Endodermal cell (in vitro differentiated cells): ENCODE measurements at regions not wholly inside any gene's neighbourhood (a gene's known extent, or its start where the extent isn't known, plus 50 kb on each side); places are given as distances from the start of the nearest gene placed in this dataset.

Source experiments
- DNase-seq: peaks from one replicate; pipeline ENCODE4 v3.0.0-alpha.2; 2017
- H3K27ac ChIP-seq: 2 replicates; pipeline ENCODE4 v1.5.1; 2013; ENCODE audit warnings: mild to moderate bottlenecking, low read depth, low read length, moderate library complexity
- H3K27me3 ChIP-seq: 2 replicates; pipeline ENCODE4 v1.6.1; 2013; ENCODE audit warnings: mild to moderate bottlenecking, low read length, moderate library complexity; ENCODE audit not compliant: insufficient read depth, control insufficient read depth, poor library complexity, severe bottlenecking
- H3K36me3 ChIP-seq: 2 replicates; pipeline ENCODE4 v1.7.0; 2013; ENCODE audit warnings: mild to moderate bottlenecking, low read length, moderate library complexity; ENCODE audit not compliant: control insufficient read depth, insufficient read depth
- H3K4me1 ChIP-seq: one replicate; pipeline ENCODE4 v1.7.0; 2013; ENCODE audit warnings: low read length; ENCODE audit not compliant: control insufficient read depth, insufficient read depth
- H3K4me3 ChIP-seq: 2 replicates; pipeline ENCODE4 v1.5.1; 2013; ENCODE audit warnings: mild to moderate bottlenecking, low read length, moderate library complexity
- H3K9ac ChIP-seq: 2 replicates; pipeline ENCODE4 v1.6.1; 2013; ENCODE audit warnings: mild to moderate bottlenecking, low read length, moderate library complexity; ENCODE audit not compliant: poor library complexity, severe bottlenecking; ENCODE audit errors: extremely low read depth
- H3K9me3 ChIP-seq: 2 replicates; pipeline ENCODE4 v1.6.1; 2013; ENCODE audit warnings: mild to moderate bottlenecking, low read length, moderate library complexity; ENCODE audit not compliant: control insufficient read depth
- H3K27ac Mint-ChIP-seq: 2 replicates; pipeline ENCODE4 v1.8.0; 2020; ENCODE audit warnings: mixed read lengths
- H3K27me3 Mint-ChIP-seq: 2 replicates; pipeline ENCODE4 v1.8.0; 2021; ENCODE audit warnings: mild to moderate bottlenecking, mixed read lengths; ENCODE audit not compliant: insufficient read depth
- H3K36me3 Mint-ChIP-seq: 2 replicates; pipeline ENCODE4 v1.8.0; 2020; ENCODE audit warnings: low read depth, mixed read lengths
- H3K4me1 Mint-ChIP-seq: 2 replicates; pipeline ENCODE4 v1.8.0; 2020; ENCODE audit warnings: mixed read lengths
- H3K4me3 Mint-ChIP-seq: 2 replicates; pipeline ENCODE4 v1.8.0; 2020; ENCODE audit warnings: mild to moderate bottlenecking, moderate library complexity, mixed read lengths
- H3K9me3 Mint-ChIP-seq: 2 replicates; pipeline ENCODE4 v1.8.0; 2020; ENCODE audit warnings: mild to moderate bottlenecking, mixed read lengths
- WGBS, 2 experiments: methylation state at CpG; one replicate each; pipeline versions ENCODE4 v1.1.5 to v1.1.7; 2013; ENCODE audit warnings: missing lambda C conversion rate in 2 of 2, mixed read lengths in 1 of 2; ENCODE audit not compliant: insufficient coverage in 1 of 2, insufficient read length in 1 of 2; 5-methylcytosine and 5-hydroxymethylcytosine counted together
- TF ChIP-seq, protein P1 (sequence below): fragments of 200-600 bp; sonication (generic); conservative IDR thresholded peaks from 2 replicates; pipeline ENCODE4 v1.5.0; 2021; ENCODE audit warnings: antibody characterized with exemption, mild to moderate bottlenecking

DNA sequence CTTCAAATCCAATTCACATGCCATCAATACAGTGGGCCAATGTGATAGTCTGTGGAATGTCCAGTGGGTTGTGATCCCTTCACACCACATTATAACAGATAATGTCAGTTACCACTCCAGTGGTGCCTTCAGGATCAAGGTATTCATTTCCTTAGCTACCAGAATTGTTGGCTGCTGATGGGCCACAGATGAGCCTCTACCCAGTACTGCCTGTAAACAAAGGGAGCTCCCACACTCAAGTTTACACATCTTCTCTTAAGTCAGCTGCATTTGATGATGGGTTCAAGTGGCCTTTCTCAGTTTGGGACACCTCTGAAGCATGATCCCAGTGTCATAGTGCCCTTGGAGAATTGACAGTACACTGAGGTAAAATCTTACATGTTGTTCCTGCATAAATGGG lies 477.0 kb upstream of the CD180 start:
- H3K27ac ChIP-seq: no peak overlapping the region
- TF ChIP-seq, protein P1, sequence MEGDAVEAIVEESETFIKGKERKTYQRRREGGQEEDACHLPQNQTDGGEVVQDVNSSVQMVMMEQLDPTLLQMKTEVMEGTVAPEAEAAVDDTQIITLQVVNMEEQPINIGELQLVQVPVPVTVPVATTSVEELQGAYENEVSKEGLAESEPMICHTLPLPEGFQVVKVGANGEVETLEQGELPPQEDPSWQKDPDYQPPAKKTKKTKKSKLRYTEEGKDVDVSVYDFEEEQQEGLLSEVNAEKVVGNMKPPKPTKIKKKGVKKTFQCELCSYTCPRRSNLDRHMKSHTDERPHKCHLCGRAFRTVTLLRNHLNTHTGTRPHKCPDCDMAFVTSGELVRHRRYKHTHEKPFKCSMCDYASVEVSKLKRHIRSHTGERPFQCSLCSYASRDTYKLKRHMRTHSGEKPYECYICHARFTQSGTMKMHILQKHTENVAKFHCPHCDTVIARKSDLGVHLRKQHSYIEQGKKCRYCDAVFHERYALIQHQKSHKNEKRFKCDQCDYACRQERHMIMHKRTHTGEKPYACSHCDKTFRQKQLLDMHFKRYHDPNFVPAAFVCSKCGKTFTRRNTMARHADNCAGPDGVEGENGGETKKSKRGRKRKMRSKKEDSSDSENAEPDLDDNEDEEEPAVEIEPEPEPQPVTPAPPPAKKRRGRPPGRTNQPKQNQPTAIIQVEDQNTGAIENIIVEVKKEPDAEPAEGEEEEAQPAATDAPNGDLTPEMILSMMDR: no peak
- H3K27ac Mint-ChIP-seq: no peak overlapping the region

DNA sequence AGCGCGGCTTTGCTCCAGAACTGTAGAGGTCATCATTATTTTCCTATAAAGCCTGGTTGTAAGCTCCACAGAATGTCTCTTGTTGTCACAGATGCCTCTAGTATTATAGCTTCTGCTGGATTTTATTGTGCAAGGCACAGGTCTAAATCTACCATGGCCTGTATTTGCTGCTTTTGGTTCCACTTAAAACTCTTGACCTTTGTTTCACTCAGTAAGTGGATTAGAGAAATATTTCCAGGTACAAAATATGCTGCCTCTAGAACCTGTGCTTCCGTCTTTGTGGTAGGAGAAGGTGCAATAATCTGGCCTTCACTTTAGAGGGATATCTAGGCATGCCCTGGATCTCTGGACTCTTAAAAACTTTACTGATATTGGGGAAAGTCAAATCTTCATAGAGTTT lies 476.6 kb upstream of the CD180 start:
- peaks cover 5% of the 10 kb centered on the region for H3K9me3 Mint-ChIP-seq
- no peaks in the 10 kb centered on the region for H3K9me3 ChIP-seq
- no peaks in the 10 kb centered on the region for H3K36me3 Mint-ChIP-seq
- H3K4me3 ChIP-seq: no peak overlapping the region
- DNase-seq: no peak
- WGBS, 2 experiments: 96 to 97% methylated on average over 3 of the region's 3 CpGs
- TF ChIP-seq, protein P1: no peak
- H3K4me1 ChIP-seq: no peaks in the 10 kb centered on the region
- H3K27ac ChIP-seq: no peak overlapping the region
- no peak overlapping the region for H3K27ac Mint-ChIP-seq
- H3K4me1 Mint-ChIP-seq: no peaks in the 10 kb centered on the region
- H3K9ac ChIP-seq: no peak overlapping the region
- H3K4me3 Mint-ChIP-seq: no peak overlapping the region
- no peaks in the 10 kb centered on the region for H3K36me3 ChIP-seq
- H3K27me3 ChIP-seq: no peaks in the 10 kb centered on the region
- H3K27me3 Mint-ChIP-seq: no peaks in the 10 kb centered on the region

More for the DNA sequence above, 477.0 kb upstream of the CD180 start:
- Histone ChIP-seq H3K4me3 (no peak overlapping the region), H3K9ac (no peak overlapping the region), H3K27me3 (no peaks in the 10 kb centered on the region), H3K4me1 (no peaks in the 10 kb centered on the region), H3K9me3 (no peaks in the 10 kb centered on the region), H3K36me3 (no peaks in the 10 kb centered on the region)
- Mint-ChIP-seq H3K4me3 (no peak overlapping the region), H3K4me1 (no peaks in the 10 kb centered on the region), H3K9me3 (peaks cover under 1% of the 10 kb centered on the region), H3K36me3 (no peaks in the 10 kb centered on the region), H3K27me3 (no peaks in the 10 kb centered on the region)
- DNase-seq: no peak

DNA sequence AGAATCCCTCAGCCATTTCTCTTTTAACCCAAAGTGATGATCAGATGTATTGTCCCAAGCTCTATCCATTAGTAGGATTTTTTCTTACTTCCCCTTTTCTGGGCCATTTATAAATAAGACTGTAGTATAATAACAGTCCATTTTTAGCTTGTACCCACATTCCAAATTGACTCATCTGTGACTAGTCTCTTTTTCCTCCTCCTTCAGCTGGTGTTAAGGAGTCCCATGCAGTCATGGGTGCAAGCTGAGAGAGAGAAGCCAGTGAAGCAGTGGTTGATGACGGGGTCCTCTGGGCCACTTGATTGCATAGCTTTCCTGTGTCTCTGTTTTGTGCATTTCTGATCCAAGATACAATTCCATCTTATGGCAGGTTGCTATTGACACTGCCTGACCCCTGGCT lies 476.0 kb upstream of the CD180 start:
- no peaks in the 10 kb centered on the region for H3K4me1 ChIP-seq
- H3K9me3 ChIP-seq: peaks cover 2% of the 10 kb centered on the region
- no peaks in the 10 kb centered on the region for H3K27me3 Mint-ChIP-seq
- WGBS, 2 experiments: 89% methylated on average over 1 of the region's 1 CpG; no CpG with 5 or more reads in 1 of the 2 experiments
- no peak overlapping the region for H3K4me3 Mint-ChIP-seq
- H3K36me3 Mint-ChIP-seq: no peaks in the 10 kb centered on the region
- peaks cover 10% of the 10 kb centered on the region for H3K9me3 Mint-ChIP-seq
- TF ChIP-seq, protein P1: no peak
- no peak overlapping the region for H3K4me3 ChIP-seq
- no peak overlapping the region for H3K9ac ChIP-seq
- no peak overlapping the region for H3K27ac ChIP-seq
- no peaks in the 10 kb centered on the region for H3K4me1 Mint-ChIP-seq
- DNase-seq: no peak
- no peak overlapping the region for H3K27ac Mint-ChIP-seq
- H3K36me3 ChIP-seq: no peaks in the 10 kb centered on the region
- no peaks in the 10 kb centered on the region for H3K27me3 ChIP-seq
